ENCODE measurements at regions not wholly inside any gene's neighbourhood (a gene's known extent, or its start where the extent isn't known, plus 50 kb on each side); places are given as distances from the start of the nearest gene placed in this dataset.

- no peak for DNase-seq (ENCODE audit: low read depth in 1 of 2, low spot score in 1 of 2)
- no peak overlapping the region for H3K27ac ChIP-seq (replicated peaks)
- H3K27me3 ChIP-seq (ENCODE audit: insufficient read depth, poor library complexity, severe bottlenecking), result peaks cover 3% of the 10 kb centered on the region
- TF ChIP-seq POLR2AphosphoS5 (IDR thresholded peaks at IDR 0.05; ENCODE audit: low read depth) (no peak), CTCF (IDR thresholded peaks at IDR 0.05; ENCODE audit: insufficient read depth, low read length) (no peak), SPI1 (IDR thresholded peaks at IDR 0.05; ENCODE audit: borderline replicate concordance, low read depth) (no peak), REST (IDR thresholded peaks at IDR 0.05; ENCODE audit: insufficient replicate concordance, low read depth) (no peak)
- no peak overlapping the region for H3K4me3 ChIP-seq (replicated peaks; ENCODE audit: insufficient read depth, low read length)
Observed at GRCh38 chr16:82301146-82301755, 131.2 kb upstream of the MPHOSPH6 start.

DNA sequence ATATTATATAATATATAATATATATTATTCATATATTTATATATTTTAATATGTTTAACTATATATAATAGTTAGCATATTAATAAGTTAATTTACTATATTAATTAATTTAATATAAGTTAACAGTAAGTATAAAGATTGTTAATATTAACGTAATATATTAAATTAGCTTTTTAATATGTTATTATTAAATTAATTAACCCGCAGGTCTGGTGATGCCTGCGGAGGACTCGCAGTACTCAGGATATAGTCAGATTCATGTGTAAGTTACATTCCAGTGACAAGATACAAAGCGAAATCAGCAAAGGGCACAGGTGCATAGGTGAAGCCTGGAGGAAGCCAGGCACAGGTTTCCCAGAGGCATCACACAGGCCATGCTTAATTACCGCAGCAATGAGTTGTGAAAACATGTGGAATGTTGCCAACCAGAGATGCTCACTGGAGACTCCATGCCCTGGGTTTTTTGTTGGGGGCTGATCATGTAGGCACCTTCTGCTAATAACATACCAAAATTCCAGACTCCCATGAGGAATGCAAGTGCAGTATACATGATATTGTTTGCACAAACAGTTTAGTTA is 130.4 kb upstream of the MPHOSPH6 start:
- no peaks in the 10 kb centered on the region for H3K27me3 ChIP-seq (ENCODE audit: insufficient read depth, poor library complexity, severe bottlenecking)
- no peak overlapping the region for H3K27ac ChIP-seq (replicated peaks)
- DNase-seq (ENCODE audit: low read depth in 1 of 2, low spot score in 1 of 2), result no peak
- H3K4me3 ChIP-seq (replicated peaks; ENCODE audit: insufficient read depth, low read length), result no peak overlapping the region
- TF ChIP-seq SPI1 (IDR thresholded peaks at IDR 0.05; ENCODE audit: borderline replicate concordance, low read depth) (no peak), POLR2AphosphoS5 (IDR thresholded peaks at IDR 0.05; ENCODE audit: low read depth) (no peak), GABPA (IDR thresholded peaks at IDR 0.05; ENCODE audit: low read depth) (no peak), CTCF (IDR thresholded peaks at IDR 0.05; ENCODE audit: insufficient read depth, low read length) (no peak), REST (IDR thresholded peaks at IDR 0.05; ENCODE audit: insufficient replicate concordance, low read depth) (no peak)

DNA sequence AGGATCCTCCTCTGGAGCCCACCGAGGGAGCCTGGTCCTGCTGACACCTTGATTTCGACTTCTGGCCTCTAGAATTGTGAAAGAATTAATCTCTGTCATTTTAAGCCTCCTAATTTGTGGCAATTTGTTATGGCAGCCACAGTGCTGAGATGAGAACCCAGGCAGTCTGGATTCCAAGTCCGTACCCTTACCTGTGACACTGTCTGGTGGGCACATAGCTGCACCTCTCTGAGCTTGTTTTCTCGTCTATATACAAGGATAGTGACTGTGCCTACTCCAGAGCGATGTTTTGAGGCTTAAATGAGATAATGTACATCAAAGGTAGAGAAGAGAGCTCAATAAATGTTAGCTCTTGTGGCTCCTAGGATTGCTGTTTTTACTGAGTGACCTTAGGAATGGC is 128.4 kb upstream of the MPHOSPH6 start:
- Histone ChIP-seq H3K27ac (replicated peaks) (no peak overlapping the region), H3K4me3 (replicated peaks; ENCODE audit: insufficient read depth, low read length) (no peak overlapping the region), H3K27me3 (ENCODE audit: insufficient read depth, poor library complexity, severe bottlenecking) (no peaks in the 10 kb centered on the region)
- TF ChIP-seq SPI1 (IDR thresholded peaks at IDR 0.05; ENCODE audit: borderline replicate concordance, low read depth), result no peak
- TF ChIP-seq GABPA (IDR thresholded peaks at IDR 0.05; ENCODE audit: low read depth), result no peak
- no peak for TF ChIP-seq POLR2AphosphoS5 (IDR thresholded peaks at IDR 0.05; ENCODE audit: low read depth)
- TF ChIP-seq CTCF (IDR thresholded peaks at IDR 0.05; ENCODE audit: insufficient read depth, low read length), result no peak
- TF ChIP-seq REST (IDR thresholded peaks at IDR 0.05; ENCODE audit: insufficient replicate concordance, low read depth), result no peak
- no peak for DNase-seq (ENCODE audit: low read depth in 1 of 2, low spot score in 1 of 2)
